Prostate gland (tissue), 2 donors: ENCODE measurements at regions not wholly inside any gene's neighbourhood (a gene's known extent, or its start where the extent isn't known, plus 50 kb on each side); places are given as distances from the start of the nearest gene placed in this dataset.

Experiments
- DNase-seq: peaks from one replicate; pipeline ENCODE4 v3.0.0-alpha.2; 2019; ENCODE audit warnings: low spot score
- H3K27ac ChIP-seq, 2 donors: fragments of 200-600 bp; sonication (generic); 2 replicates each; pipeline ENCODE4 v1.5.1; 2017 to 2019
- H3K27me3 ChIP-seq: fragments of 200-600 bp; sonication (generic); replicated peaks from 2 replicates; pipeline ENCODE4 v1.5.1; 2019; ENCODE audit not compliant: insufficient read depth
- H3K36me3 ChIP-seq, 2 donors: fragments of 200-600 bp; sonication (generic); 1 replicate in 1 of 2; 2 replicates in 1 of 2; pipeline versions ENCODE4 v1.5.1 to v1.8.1; 2017 to 2019
- H3K4me1 ChIP-seq: fragments of 200-600 bp; sonication (generic); replicated peaks from 2 replicates; pipeline ENCODE4 v1.5.1; 2019
- H3K4me3 ChIP-seq, 2 donors: fragments of 200-600 bp; sonication (generic); 2 replicates each; pipeline ENCODE4 v1.5.1; 2017 to 2019
- H3K9me3 ChIP-seq: fragments of 200-600 bp; sonication (generic); 2 replicates; pipeline ENCODE4 v1.5.1; 2017
- POLR2A ChIP-seq: fragments of 450-650 bp; IDR thresholded peaks from one replicate; pipeline ENCODE4 v1.6.1; 2016; ENCODE audit warnings: antibody characterized with exemption, mild to moderate bottlenecking
- POLR2AphosphoS5 ChIP-seq: sonication (generic); formaldehyde crosslinking; IDR thresholded peaks from one replicate; pipeline ENCODE4 v1.6.1; 2017; ENCODE audit warnings: antibody characterized with exemption
- WGBS: methylation state at CpG from one replicate; pipeline ENCODE4 v1.1.5; 2018; 5-methylcytosine and 5-hydroxymethylcytosine counted together
- intact Hi-C: fragments of 100-400 bp; cut with DNase I; formaldehyde crosslinking; loops from one replicate; pipeline ENCODE4 v1.14.2; 2022
- TF ChIP-seq, protein P1 (sequence below), 4 experiments: fragments of 200-600 bp in 2 of 4; fragments of 450-650 bp in 2 of 4; sonication (generic) in 2 of 4; IDR thresholded peaks; 1 replicate in 3 of 4; 2 replicates in 1 of 4; pipeline ENCODE4 v1.5.1; 2016 to 2019; ENCODE audit warnings: antibody characterized with exemption in 4 of 4, mild to moderate bottlenecking in 2 of 4, moderate library complexity in 2 of 4

DNA sequence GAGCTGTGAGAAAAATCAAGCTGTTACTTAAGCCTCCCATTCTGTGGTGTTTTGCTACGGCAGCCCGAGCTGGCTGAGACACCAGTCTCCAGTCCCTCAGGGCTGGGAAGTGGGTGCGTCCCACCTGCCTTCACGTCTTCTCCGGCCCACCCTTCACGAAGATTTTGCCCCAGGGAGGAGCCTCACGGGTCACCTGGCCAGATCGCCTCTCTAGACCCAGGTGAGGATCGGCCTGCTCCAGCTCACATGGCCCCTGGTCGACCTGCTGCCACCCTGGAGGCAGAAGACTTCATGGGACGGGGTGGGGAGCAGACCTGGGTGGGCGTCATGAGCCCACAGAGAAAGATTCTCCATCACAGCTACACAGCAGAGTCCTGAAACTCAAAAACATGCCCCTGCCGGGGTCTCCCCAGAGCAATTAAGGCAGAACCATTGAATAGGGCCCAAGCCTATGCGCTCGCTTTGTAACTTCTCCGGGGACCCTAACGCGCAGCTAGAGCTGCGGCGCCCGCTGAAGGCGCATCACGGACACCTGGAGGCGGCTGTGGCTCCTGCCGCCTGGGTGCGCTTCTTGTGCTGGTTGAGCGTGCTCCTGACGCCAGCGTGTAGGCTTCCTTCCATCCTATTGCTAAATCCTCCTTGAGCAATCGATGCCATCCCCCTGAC is 92.6 kb upstream of the ALDH1A3 start:
- Histone ChIP-seq H3K9me3 (no peaks in the 10 kb centered on the region), H3K4me1 (no peaks in the 10 kb centered on the region), H3K27ac (no peak overlapping the region), H3K27me3 (no peaks in the 10 kb centered on the region), H3K36me3 (no peaks in the 10 kb centered on the region), H3K4me3 (no peak overlapping the region)
- WGBS, result 93% methylated on average over 30 of the region's 30 CpGs
- no peak for TF ChIP-seq POLR2A
- TF ChIP-seq, protein P1, sequence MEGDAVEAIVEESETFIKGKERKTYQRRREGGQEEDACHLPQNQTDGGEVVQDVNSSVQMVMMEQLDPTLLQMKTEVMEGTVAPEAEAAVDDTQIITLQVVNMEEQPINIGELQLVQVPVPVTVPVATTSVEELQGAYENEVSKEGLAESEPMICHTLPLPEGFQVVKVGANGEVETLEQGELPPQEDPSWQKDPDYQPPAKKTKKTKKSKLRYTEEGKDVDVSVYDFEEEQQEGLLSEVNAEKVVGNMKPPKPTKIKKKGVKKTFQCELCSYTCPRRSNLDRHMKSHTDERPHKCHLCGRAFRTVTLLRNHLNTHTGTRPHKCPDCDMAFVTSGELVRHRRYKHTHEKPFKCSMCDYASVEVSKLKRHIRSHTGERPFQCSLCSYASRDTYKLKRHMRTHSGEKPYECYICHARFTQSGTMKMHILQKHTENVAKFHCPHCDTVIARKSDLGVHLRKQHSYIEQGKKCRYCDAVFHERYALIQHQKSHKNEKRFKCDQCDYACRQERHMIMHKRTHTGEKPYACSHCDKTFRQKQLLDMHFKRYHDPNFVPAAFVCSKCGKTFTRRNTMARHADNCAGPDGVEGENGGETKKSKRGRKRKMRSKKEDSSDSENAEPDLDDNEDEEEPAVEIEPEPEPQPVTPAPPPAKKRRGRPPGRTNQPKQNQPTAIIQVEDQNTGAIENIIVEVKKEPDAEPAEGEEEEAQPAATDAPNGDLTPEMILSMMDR (IDR thresholded peaks at IDR 0.05), result no peak
- TF ChIP-seq POLR2AphosphoS5, result no peak
- intact Hi-C loops, result no loop called here
- DNase-seq, result no peak

DNA sequence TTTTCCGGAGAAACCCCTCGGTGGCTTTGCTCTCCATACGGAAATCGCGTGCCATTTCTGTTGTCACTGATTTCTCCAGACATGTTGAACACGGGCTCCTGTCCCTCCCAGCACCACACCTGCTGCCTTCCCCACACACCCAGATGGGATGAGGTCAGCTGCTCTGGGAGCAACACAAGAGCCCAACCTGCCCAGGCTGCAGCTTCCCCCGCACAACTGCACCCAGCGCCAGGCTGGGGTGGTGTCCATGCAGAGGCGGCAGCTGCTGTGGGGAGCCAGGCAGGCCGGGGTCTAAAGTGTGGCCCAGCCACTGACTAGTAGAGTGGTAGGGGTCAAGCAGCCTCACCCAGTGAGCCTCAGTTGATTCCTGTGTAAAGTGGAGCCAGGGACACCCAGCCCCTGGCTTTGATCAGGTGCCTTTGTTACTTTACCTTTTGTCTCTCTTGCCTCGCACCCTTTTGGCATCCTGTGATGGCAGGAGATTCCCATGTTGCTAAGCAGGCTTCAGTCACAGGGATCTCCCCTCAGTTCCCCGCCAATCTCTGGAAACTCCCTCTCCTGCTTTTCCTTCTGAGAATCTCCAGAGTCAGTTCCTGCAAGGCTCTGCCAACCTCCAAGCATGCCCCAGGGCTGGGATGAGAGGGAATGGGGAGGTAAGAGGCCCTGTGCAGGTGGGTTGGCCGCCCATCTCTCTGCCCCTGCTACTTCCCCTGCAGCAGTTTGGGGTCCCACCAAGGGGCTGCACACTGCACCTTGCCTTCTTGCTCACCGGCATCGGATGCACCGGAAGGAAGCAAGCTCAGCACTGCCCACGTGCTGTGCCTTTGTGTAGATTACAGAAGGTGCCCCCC is 91.8 kb upstream of the ALDH1A3 start:
- 76% methylated on average over 17 of the region's 17 CpGs for WGBS
- no peak for DNase-seq
- Histone ChIP-seq H3K27me3 (no peaks in the 10 kb centered on the region), H3K9me3 (no peaks in the 10 kb centered on the region), H3K4me1 (no peaks in the 10 kb centered on the region), H3K27ac (no peak overlapping the region), H3K36me3 (no peaks in the 10 kb centered on the region), H3K4me3 (no peak overlapping the region)
- TF ChIP-seq, protein P1 (IDR thresholded peaks at IDR 0.05), result no peak
- TF ChIP-seq POLR2AphosphoS5, result no peak
- no peak for TF ChIP-seq POLR2A
- intact Hi-C loops, result no loop called here

DNA sequence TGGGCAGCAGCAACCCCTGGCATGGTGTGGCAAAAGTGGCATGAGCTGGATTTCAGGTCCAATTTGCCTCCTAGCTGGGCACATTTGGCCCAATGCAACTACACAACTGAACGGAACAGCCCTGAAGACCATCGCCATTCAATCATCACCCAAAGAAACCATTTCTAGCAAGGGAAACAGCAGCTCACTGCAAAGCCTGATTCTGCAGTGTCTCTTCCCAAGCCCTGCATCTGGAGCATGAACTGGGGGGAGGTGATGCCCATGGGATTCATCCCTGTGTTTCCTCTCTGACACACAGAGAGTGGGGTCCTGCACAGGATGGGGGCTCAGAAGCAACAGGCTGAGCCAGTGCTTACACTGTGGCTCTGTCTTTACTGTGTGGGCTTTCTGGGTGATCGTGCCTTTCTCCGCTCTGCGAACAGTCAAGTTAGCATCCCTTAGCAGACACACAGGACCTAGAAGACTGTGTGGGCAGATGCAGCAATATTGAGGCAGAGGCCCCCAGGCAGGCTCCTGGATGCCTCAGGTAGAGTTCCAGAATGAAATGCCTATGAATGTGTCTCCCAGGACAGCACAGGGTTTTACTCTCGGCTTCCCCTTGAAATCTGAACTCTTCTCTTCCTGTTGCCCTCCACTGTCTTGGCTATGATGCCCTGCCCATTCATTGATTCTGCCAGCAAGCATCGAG is 91.1 kb upstream of the ALDH1A3 start:
- WGBS, result 93% methylated on average over 7 of the region's 7 CpGs
- no peak for DNase-seq

DNA sequence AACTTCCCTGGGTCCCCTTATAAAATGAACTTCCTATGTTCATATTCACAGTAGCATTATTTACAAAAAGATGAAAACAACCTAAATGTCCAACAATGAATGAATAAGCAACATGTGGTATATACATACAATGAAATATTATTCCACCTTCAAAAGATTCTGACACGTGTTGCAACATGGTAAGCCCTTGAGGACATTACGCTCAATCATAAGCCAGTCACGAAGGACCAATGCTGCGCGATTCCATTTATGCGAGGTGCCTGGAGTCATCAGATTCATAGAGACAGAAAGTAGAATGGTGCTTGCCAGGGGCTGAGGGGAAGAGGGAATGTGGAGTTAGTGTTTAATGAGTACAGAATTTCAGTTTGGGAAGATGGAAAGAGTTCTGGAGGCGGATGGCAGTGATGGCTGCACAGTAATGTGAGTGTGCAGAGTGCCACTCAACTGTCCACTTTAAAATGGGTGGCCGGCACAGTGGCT is 88.8 kb upstream of the ALDH1A3 start:
- WGBS, result 95% methylated on average over 8 of the region's 8 CpGs
- intact Hi-C loops, result no loop called here
- no peak for DNase-seq
- Histone ChIP-seq H3K36me3 (no peaks in the 10 kb centered on the region), H3K4me1 (no peaks in the 10 kb centered on the region), H3K4me3 (no peak overlapping the region), H3K27me3 (no peaks in the 10 kb centered on the region), H3K9me3 (no peaks in the 10 kb centered on the region), H3K27ac (no peak overlapping the region)
- TF ChIP-seq, protein P1 (IDR thresholded peaks at IDR 0.05), result no peak
- TF ChIP-seq POLR2A, result no peak
- TF ChIP-seq POLR2AphosphoS5, result no peak

More for the DNA sequence above, 91.1 kb upstream of the ALDH1A3 start:
- Histone ChIP-seq H3K9me3 (no peaks in the 10 kb centered on the region), H3K27me3 (no peaks in the 10 kb centered on the region), H3K27ac (no peak overlapping the region), H3K4me1 (no peaks in the 10 kb centered on the region), H3K36me3 (no peaks in the 10 kb centered on the region), H3K4me3 (no peak overlapping the region)
- intact Hi-C loops, result no loop called here
- TF ChIP-seq POLR2A (no peak), POLR2AphosphoS5 (no peak)
- TF ChIP-seq, protein P1 (IDR thresholded peaks at IDR 0.05), result no peak
